ENCODE measurements at regions not wholly inside any gene's neighbourhood (a gene's known extent, or its start where the extent isn't known, plus 50 kb on each side); places are given as distances from the start of the nearest gene placed in this dataset.

- no peaks in the 10 kb centered on the region for H3K4me1 ChIP-seq (ENCODE audit: insufficient read depth)
- H3K27ac ChIP-seq (ENCODE audit: low read depth) = no peak overlapping the region
- 74% methylated on average over 12 of the region's 12 CpGs for WGBS
- H3K4me3 ChIP-seq (ENCODE audit: low read depth, low read length) = no peak overlapping the region
- no peak for DNase-seq (ENCODE audit: extremely low spot score)
- H3K36me3 ChIP-seq (ENCODE audit: insufficient read depth) = no peaks in the 10 kb centered on the region
Observed at GRCh38 chr5:172573986-172574870, 66.8 kb upstream of the NEURL1B start.

GRCh38 chr5:172573120-172573882, 67.8 kb upstream of the NEURL1B start:
- no peak for DNase-seq (ENCODE audit: extremely low spot score)
- no peaks in the 10 kb centered on the region for H3K36me3 ChIP-seq (ENCODE audit: insufficient read depth)
- H3K4me1 ChIP-seq (ENCODE audit: insufficient read depth) = no peaks in the 10 kb centered on the region
- WGBS = 93% methylated on average over 13 of the region's 13 CpGs
- H3K27ac ChIP-seq (ENCODE audit: low read depth) = no peak overlapping the region
- no peak overlapping the region for H3K4me3 ChIP-seq (ENCODE audit: low read depth, low read length)

GRCh38 chr5:172572440-172572839, 68.6 kb upstream of the NEURL1B start:
- H3K36me3 ChIP-seq (ENCODE audit: insufficient read depth) = no peaks in the 10 kb centered on the region
- H3K27ac ChIP-seq (ENCODE audit: low read depth) = no peak overlapping the region
- DNase-seq (ENCODE audit: extremely low spot score) = no peak
- no peaks in the 10 kb centered on the region for H3K4me1 ChIP-seq (ENCODE audit: insufficient read depth)
- H3K4me3 ChIP-seq (ENCODE audit: low read depth, low read length) = no peak overlapping the region
- WGBS = 78% methylated on average over 3 of the region's 3 CpGs

GRCh38 chr5:172571892-172572291, 69.2 kb upstream of the NEURL1B start:
- H3K4me3 ChIP-seq (ENCODE audit: low read depth, low read length) = no peak overlapping the region
- H3K27ac ChIP-seq (ENCODE audit: low read depth) = no peak overlapping the region
- WGBS = 81% methylated on average over 8 of the region's 8 CpGs
- no peaks in the 10 kb centered on the region for H3K4me1 ChIP-seq (ENCODE audit: insufficient read depth)
- no peak for DNase-seq (ENCODE audit: extremely low spot score)
- H3K36me3 ChIP-seq (ENCODE audit: insufficient read depth) = no peaks in the 10 kb centered on the region

- H3K4me3 ChIP-seq (ENCODE audit: low read depth, low read length) = no peak overlapping the region
- H3K4me1 ChIP-seq (ENCODE audit: insufficient read depth) = no peaks in the 10 kb centered on the region
- no peak for DNase-seq (ENCODE audit: extremely low spot score)
- no peak overlapping the region for H3K27ac ChIP-seq (ENCODE audit: low read depth)
- WGBS = 52% methylated on average over 3 of the region's 3 CpGs
- H3K36me3 ChIP-seq (ENCODE audit: insufficient read depth) = no peaks in the 10 kb centered on the region
Observed at GRCh38 chr5:172571413-172571812, 69.7 kb upstream of the NEURL1B start.

- H3K4me1 ChIP-seq (ENCODE audit: insufficient read depth) = no peaks in the 10 kb centered on the region
- no peak overlapping the region for H3K4me3 ChIP-seq (ENCODE audit: low read depth, low read length)
- no peak for DNase-seq (ENCODE audit: extremely low spot score)
- no peak overlapping the region for H3K27ac ChIP-seq (ENCODE audit: low read depth)
- 63% methylated on average over 3 of the region's 3 CpGs for WGBS
- no peaks in the 10 kb centered on the region for H3K36me3 ChIP-seq (ENCODE audit: insufficient read depth)
Observed at GRCh38 chr5:172570594-172571334, 70.3 kb upstream of the NEURL1B start.

GRCh38 chr5:172569861-172570558, 71.1 kb upstream of the NEURL1B start:
- no peak overlapping the region for H3K4me3 ChIP-seq (ENCODE audit: low read depth, low read length)
- no peaks in the 10 kb centered on the region for H3K36me3 ChIP-seq (ENCODE audit: insufficient read depth)
- 46% methylated on average over 15 of the region's 15 CpGs for WGBS
- DNase-seq (ENCODE audit: extremely low spot score) = no peak
- no peak overlapping the region for H3K27ac ChIP-seq (ENCODE audit: low read depth)
- H3K4me1 ChIP-seq (ENCODE audit: insufficient read depth) = no peaks in the 10 kb centered on the region

GRCh38 chr5:172568308-172568910, 72.7 kb upstream of the NEURL1B start:
- no peak for DNase-seq (ENCODE audit: extremely low spot score)
- H3K4me1 ChIP-seq (ENCODE audit: insufficient read depth) = no peaks in the 10 kb centered on the region
- no peak overlapping the region for H3K27ac ChIP-seq (ENCODE audit: low read depth)
- no peaks in the 10 kb centered on the region for H3K36me3 ChIP-seq (ENCODE audit: insufficient read depth)
- H3K4me3 ChIP-seq (ENCODE audit: low read depth, low read length) = no peak overlapping the region
- WGBS = 81% methylated on average over 3 of the region's 3 CpGs

- no peak overlapping the region for H3K27ac ChIP-seq (ENCODE audit: low read depth)
- DNase-seq (ENCODE audit: extremely low spot score) = no peak
Observed at GRCh38 chr5:172567843-172568242, 73.2 kb upstream of the NEURL1B start.

GRCh38 chr5:172567294-172567693, 73.8 kb upstream of the NEURL1B start:
- Histone ChIP-seq H3K4me3 (ENCODE audit: low read depth, low read length) (no peak overlapping the region), H3K4me1 (ENCODE audit: insufficient read depth) (no peaks in the 10 kb centered on the region), H3K27ac (ENCODE audit: low read depth) (no peak overlapping the region), H3K36me3 (ENCODE audit: insufficient read depth) (no peaks in the 10 kb centered on the region)
- 90% methylated on average over 7 of the region's 7 CpGs for WGBS
- no peak for DNase-seq (ENCODE audit: extremely low spot score)

More at GRCh38 chr5:172567843-172568242, 73.2 kb upstream of the NEURL1B start:
- Histone ChIP-seq H3K4me3 (ENCODE audit: low read depth, low read length) (no peak overlapping the region), H3K4me1 (ENCODE audit: insufficient read depth) (no peaks in the 10 kb centered on the region), H3K36me3 (ENCODE audit: insufficient read depth) (no peaks in the 10 kb centered on the region)
- 96% methylated on average over 6 of the region's 6 CpGs for WGBS

GRCh38 chr5:172565931-172566665, 75.0 kb upstream of the NEURL1B start:
- Histone ChIP-seq H3K36me3 (ENCODE audit: insufficient read depth) (no peaks in the 10 kb centered on the region), H3K4me3 (ENCODE audit: low read depth, low read length) (no peak overlapping the region), H3K4me1 (ENCODE audit: insufficient read depth) (no peaks in the 10 kb centered on the region), H3K27ac (ENCODE audit: low read depth) (no peak overlapping the region)
- no peak for DNase-seq (ENCODE audit: extremely low spot score)
- WGBS = 85% methylated on average over 8 of the region's 8 CpGs

GRCh38 chr5:172565455-172565854, 75.6 kb upstream of the NEURL1B start:
- Histone ChIP-seq H3K4me1 (ENCODE audit: insufficient read depth) (no peaks in the 10 kb centered on the region), H3K4me3 (ENCODE audit: low read depth, low read length) (no peak overlapping the region), H3K27ac (ENCODE audit: low read depth) (no peak overlapping the region), H3K36me3 (ENCODE audit: insufficient read depth) (no peaks in the 10 kb centered on the region)
- DNase-seq (ENCODE audit: extremely low spot score) = no peak
- 60% methylated on average over 8 of the region's 8 CpGs for WGBS

Measured in urinary bladder (tissue), 3 donors.